ENCODE measurements at regions not wholly inside any gene's neighbourhood (a gene's known extent, or its start where the extent isn't known, plus 50 kb on each side); places are given as distances from the start of the nearest gene placed in this dataset.

GRCh38 chr2:216925636-216926366, 65.9 kb upstream of the TNP1 start:
- H2AFZ ChIP-seq (ENCODE audit: low read depth): no peak overlapping the region
- ChIA-PET POLR2A (no interaction called here), CTCF (interaction anchor here (1.1 kb wide), 1 partner anchor 24 kb away, joined by 3 read pairs; no protein-coding TSS in a partner anchor)
- no peak overlapping the region for H3K4me2 ChIP-seq
- H3K9me3 ChIP-seq: no peaks in the 10 kb centered on the region
- H3K27ac ChIP-seq (ENCODE audit: low read depth in 2 of 2, low read length in 1 of 2): no peak overlapping the region
- H3K9me2 ChIP-seq: no peaks in the 10 kb centered on the region
- no peaks in the 10 kb centered on the region for H3K4me1 ChIP-seq (ENCODE audit: control insufficient read depth in 1 of 2, insufficient read depth in 2 of 2, low read depth in 1 of 2, low read length in 1 of 2)
- H4K20me1 ChIP-seq (ENCODE audit: insufficient read depth): no peaks in the 10 kb centered on the region
- DNase-seq: no peak
- no peak overlapping the region for H3K9ac ChIP-seq
- H3K36me3 ChIP-seq (replicated peaks in 1 of 2; ENCODE audit: control insufficient read depth in 1 of 2, insufficient read depth in 2 of 2, low read length in 1 of 2): no peaks in the 10 kb centered on the region
- H3K79me2 ChIP-seq (ENCODE audit: insufficient read depth): no peaks in the 10 kb centered on the region
- no peak for TF ChIP-seq NFIC (IDR thresholded peaks at IDR 0.05; ENCODE audit: borderline replicate concordance)
- TF ChIP-seq MXI1 (IDR thresholded peaks at IDR 0.05; ENCODE audit: low read depth, low read length): no peak
- TF ChIP-seq RAD21 (IDR thresholded peaks at IDR 0.05; ENCODE audit: low read length): no peak
- no peak for TF ChIP-seq REST (IDR thresholded peaks at IDR 0.05; ENCODE audit: low read depth, low read length)
- TF ChIP-seq GABPA (IDR thresholded peaks at IDR 0.05; ENCODE audit: low read depth): no peak
- TF ChIP-seq RCOR1 (IDR thresholded peaks at IDR 0.05; ENCODE audit: low read length): no peak
- no peak for TF ChIP-seq PBX3 (IDR thresholded peaks at IDR 0.05)
- no peak for TF ChIP-seq FOSL2 (IDR thresholded peaks at IDR 0.05; ENCODE audit: borderline replicate concordance, low read depth)
- 70% methylated on average over 6 of the region's 6 CpGs for WGBS (ENCODE audit: low lambda C conversion rate)
- no peaks in the 10 kb centered on the region for H3F3A ChIP-seq (replicated peaks; ENCODE audit: insufficient read depth)
- no peak overlapping the region for H3K4me3 ChIP-seq (ENCODE audit: low read depth in 2 of 2, low read length in 1 of 2)
- no peaks in the 10 kb centered on the region; the same call in 1 of the 2 replicates for H3K27me3 ChIP-seq (ENCODE audit: insufficient read depth)

- H3K9me2 ChIP-seq: no peaks in the 10 kb centered on the region
- H3K9ac ChIP-seq: no peak overlapping the region
- H3K27ac ChIP-seq (ENCODE audit: low read depth in 2 of 2, low read length in 1 of 2): no peak overlapping the region
- H3K9me3 ChIP-seq: no peaks in the 10 kb centered on the region
- no peak overlapping the region for H3K4me3 ChIP-seq (ENCODE audit: low read depth in 2 of 2, low read length in 1 of 2)
- H3F3A ChIP-seq (replicated peaks; ENCODE audit: insufficient read depth): no peaks in the 10 kb centered on the region
- H2AFZ ChIP-seq (ENCODE audit: low read depth): no peak overlapping the region
- H3K36me3 ChIP-seq (replicated peaks in 1 of 2; ENCODE audit: control insufficient read depth in 1 of 2, insufficient read depth in 2 of 2, low read length in 1 of 2): no peaks in the 10 kb centered on the region
- H3K27me3 ChIP-seq (ENCODE audit: insufficient read depth): no peaks in the 10 kb centered on the region; the same call in 1 of the 2 replicates
- no peaks in the 10 kb centered on the region for H3K79me2 ChIP-seq (ENCODE audit: insufficient read depth)
- ChIA-PET POLR2A (no interaction called here), CTCF (interaction anchor here (0.8 to 1.2 kb wide), 3 partner anchors 19 to 23 kb away, joined by 3 read pairs; no protein-coding TSS in a partner anchor)
- H4K20me1 ChIP-seq (ENCODE audit: insufficient read depth): no peaks in the 10 kb centered on the region
- 72% methylated on average over 4 of the region's 4 CpGs for whole genome bisulfite sequencing (ENCODE audit: low lambda C conversion rate)
- DNase-seq: no peak
- no peak overlapping the region for H3K4me2 ChIP-seq
- peaks cover 0 to 3% of the 10 kb centered on the region in 2 experiments; a peak in 1 of 4 replicates for H3K4me1 ChIP-seq (ENCODE audit: control insufficient read depth in 1 of 2, insufficient read depth in 2 of 2, low read depth in 1 of 2, low read length in 1 of 2)
- no peak for TF ChIP-seq POLR2AphosphoS5 (IDR thresholded peaks at IDR 0.05; ENCODE audit: low read depth, low read length)
- no peak for TF ChIP-seq FOSL2 (IDR thresholded peaks at IDR 0.05; ENCODE audit: borderline replicate concordance, low read depth)
- no peak for TF ChIP-seq FOXJ3 (CRISPR knock-in tag; IDR thresholded peaks at IDR 0.05)
- no peak for TF ChIP-seq TEAD4 (IDR thresholded peaks at IDR 0.05; ENCODE audit: borderline replicate concordance, insufficient read depth)
- TF ChIP-seq EZH2phosphoT487 (IDR thresholded peaks at IDR 0.05; ENCODE audit: borderline replicate concordance, low read depth): no peak
- TF ChIP-seq RAD21 (IDR thresholded peaks at IDR 0.05; ENCODE audit: low read length): no peak
- TF ChIP-seq SIN3A (IDR thresholded peaks at IDR 0.05; ENCODE audit: borderline replicate concordance, low read depth, low read length): no peak
- no peak for TF ChIP-seq IRF3 (IDR thresholded peaks at IDR 0.05; ENCODE audit: low read depth, low read length)
- no peak for TF ChIP-seq TCF12 (IDR thresholded peaks at IDR 0.05)
- no peak for TF ChIP-seq RXRA (IDR thresholded peaks at IDR 0.05; ENCODE audit: borderline replicate concordance, low read depth)
- TF ChIP-seq YY1 (IDR thresholded peaks at IDR 0.05; ENCODE audit: low read depth): no peak
- TF ChIP-seq RFX5 (IDR thresholded peaks at IDR 0.05; ENCODE audit: low read length): no peak
- no peak for TF ChIP-seq USF1 (IDR thresholded peaks at IDR 0.05; ENCODE audit: borderline replicate concordance, low read depth)
- no peak for TF ChIP-seq SMC3 (IDR thresholded peaks at IDR 0.05; ENCODE audit: low read depth, low read length)
These were observed 65.1 kb upstream of the TNP1 start for GRCh38 chr2:216925006-216925405.
